B cell (primary cell): ENCODE measurements at regions not wholly inside any gene's neighbourhood (a gene's known extent, or its start where the extent isn't known, plus 50 kb on each side); places are given as distances from the start of the nearest gene placed in this dataset.

Experiments
- EZH2 ChIP-seq: IDR thresholded peaks from 2 replicates; pipeline ENCODE4 v1.6.1; 2012; ENCODE audit warnings: borderline replicate concordance, low read depth, mild to moderate bottlenecking, moderate library complexity, low read length; ENCODE audit not compliant: insufficient read depth, poor library complexity, severe bottlenecking
- TF ChIP-seq, protein P1 (sequence below): fragments of 200-600 bp; IDR thresholded peaks from one replicate; pipeline ENCODE4 v1.8.0; 2022; ENCODE audit warnings: antibody characterized with exemption, mild to moderate bottlenecking

DNA sequence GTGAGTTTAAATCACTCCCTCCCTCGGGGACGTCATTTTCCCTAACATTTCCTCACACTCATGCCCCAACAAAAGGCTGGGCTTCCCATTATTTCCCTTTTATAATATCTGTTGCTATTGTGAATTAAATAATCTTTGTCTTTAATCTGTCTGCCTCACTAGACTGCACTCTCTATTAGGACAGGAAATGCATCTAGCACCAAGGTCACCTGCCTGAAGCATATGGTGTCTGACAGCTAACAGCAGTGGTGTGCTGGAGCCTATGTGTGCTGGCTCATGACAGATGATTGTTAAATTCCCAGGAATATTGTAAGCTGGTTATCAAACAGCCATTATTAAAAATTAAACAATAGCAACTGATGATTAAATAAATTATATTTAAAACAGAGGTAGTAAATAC, 237.0 kb upstream of the CEP162 start:
- TF ChIP-seq, protein P1, sequence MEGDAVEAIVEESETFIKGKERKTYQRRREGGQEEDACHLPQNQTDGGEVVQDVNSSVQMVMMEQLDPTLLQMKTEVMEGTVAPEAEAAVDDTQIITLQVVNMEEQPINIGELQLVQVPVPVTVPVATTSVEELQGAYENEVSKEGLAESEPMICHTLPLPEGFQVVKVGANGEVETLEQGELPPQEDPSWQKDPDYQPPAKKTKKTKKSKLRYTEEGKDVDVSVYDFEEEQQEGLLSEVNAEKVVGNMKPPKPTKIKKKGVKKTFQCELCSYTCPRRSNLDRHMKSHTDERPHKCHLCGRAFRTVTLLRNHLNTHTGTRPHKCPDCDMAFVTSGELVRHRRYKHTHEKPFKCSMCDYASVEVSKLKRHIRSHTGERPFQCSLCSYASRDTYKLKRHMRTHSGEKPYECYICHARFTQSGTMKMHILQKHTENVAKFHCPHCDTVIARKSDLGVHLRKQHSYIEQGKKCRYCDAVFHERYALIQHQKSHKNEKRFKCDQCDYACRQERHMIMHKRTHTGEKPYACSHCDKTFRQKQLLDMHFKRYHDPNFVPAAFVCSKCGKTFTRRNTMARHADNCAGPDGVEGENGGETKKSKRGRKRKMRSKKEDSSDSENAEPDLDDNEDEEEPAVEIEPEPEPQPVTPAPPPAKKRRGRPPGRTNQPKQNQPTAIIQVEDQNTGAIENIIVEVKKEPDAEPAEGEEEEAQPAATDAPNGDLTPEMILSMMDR, result no peak
- no peak for TF ChIP-seq EZH2
